WTC11 (cell line): ENCODE measurements at regions not wholly inside any gene's neighbourhood (a gene's known extent, or its start where the extent isn't known, plus 50 kb on each side); places are given as distances from the start of the nearest gene placed in this dataset.

Experiments
- ATAC-seq: fragments of 200-7000 bp; cut with Tn5 transposase; 2 replicates; pipeline ENCODE4 v1.10.0; 2021; ENCODE audit warnings: mild to moderate bottlenecking, moderate library complexity
- CTCF ChIA-PET: fragments of 300-600 bp; sonication (Branson Sonifier 250); formaldehyde crosslinking; loops from one replicate; lab custom pipeline; 2021; ENCODE audit warnings: antibody characterized with exemption; lab: Charles Lee
- POLR2A ChIA-PET: fragments of 350-600 bp; sonication (Branson Sonifier 250); formaldehyde crosslinking; loops from one replicate; lab custom pipeline; 2021; ENCODE audit warnings: antibody characterized with exemption; lab: Charles Lee
- DNase-seq: peaks from one replicate; pipeline ENCODE4 v3.0.0; 2021; ENCODE audit warnings: low spot score
- H3K27ac Mint-ChIP-seq: 2 replicates; pipeline ENCODE4 v1.8.0; 2021; ENCODE audit warnings: mixed read lengths
- H3K27me3 Mint-ChIP-seq: 2 replicates; pipeline ENCODE4 v1.8.0; 2021; ENCODE audit warnings: low read depth, mild to moderate bottlenecking, moderate library complexity, mixed read lengths
- H3K36me3 Mint-ChIP-seq: 2 replicates; pipeline ENCODE4 v1.8.0; 2021; ENCODE audit warnings: mixed read lengths
- H3K4me1 Mint-ChIP-seq: 2 replicates; pipeline ENCODE4 v1.8.0; 2022; ENCODE audit warnings: mixed read lengths
- H3K4me3 Mint-ChIP-seq: 2 replicates; pipeline ENCODE4 v1.8.0; 2021; ENCODE audit warnings: mild to moderate bottlenecking, moderate library complexity, mixed read lengths
- H3K9me3 Mint-ChIP-seq: 2 replicates; pipeline ENCODE4 v1.8.0; 2021; ENCODE audit warnings: mixed read lengths
- ATF2 ChIP-seq: sonication (generic); formaldehyde crosslinking; IDR thresholded peaks from 2 replicates; pipeline ENCODE4 v1.8.1; 2022; ENCODE audit warnings: low read depth, missing genetic modification reagents, borderline replicate concordance
- CBFB ChIP-seq: sonication (generic); formaldehyde crosslinking; IDR thresholded peaks from 2 replicates; pipeline ENCODE4 v1.8.1; 2022; ENCODE audit warnings: mild to moderate bottlenecking, low read depth, missing genetic modification reagents
- E2F1 ChIP-seq: sonication (generic); formaldehyde crosslinking; IDR thresholded peaks from 2 replicates; pipeline ENCODE4 v1.8.0; 2022; ENCODE audit warnings: mild to moderate bottlenecking, missing genetic modification reagents
- ELF4 ChIP-seq: sonication (generic); formaldehyde crosslinking; IDR thresholded peaks from 2 replicates; pipeline ENCODE4 v1.8.1; 2022; ENCODE audit warnings: low read depth, mild to moderate bottlenecking, moderate library complexity, missing genetic modification reagents
- GRHL2 ChIP-seq: fragments of 250-450 bp; sonication (Bioruptor Pico); IDR thresholded peaks from 2 replicates; pipeline ENCODE4 v1.8.0; 2022; ENCODE audit warnings: mild to moderate bottlenecking, moderate library complexity; ENCODE audit not compliant: insufficient replicate concordance, severe bottlenecking
- HMGXB4 ChIP-seq: sonication (generic); formaldehyde crosslinking; IDR thresholded peaks from 2 replicates; pipeline ENCODE4 v1.8.1; 2023; ENCODE audit warnings: mild to moderate bottlenecking, moderate library complexity, missing genetic modification reagents
- MXD4 ChIP-seq: fragments of 250-450 bp; sonication (Bioruptor Pico); IDR thresholded peaks from 2 replicates; pipeline ENCODE4 v1.8.0; 2021; ENCODE audit warnings: mild to moderate bottlenecking, moderate library complexity, borderline replicate concordance
- MYBL2 ChIP-seq: sonication (generic); formaldehyde crosslinking; IDR thresholded peaks from 2 replicates; pipeline ENCODE4 v1.8.1; 2023; ENCODE audit warnings: mild to moderate bottlenecking, moderate library complexity, missing genetic modification reagents
- NFYB ChIP-seq: sonication (generic); formaldehyde crosslinking; conservative IDR thresholded peaks from 2 replicates; pipeline ENCODE4 v1.8.0; 2022; ENCODE audit warnings: low read depth, missing genetic modification reagents
- NR2C2 ChIP-seq: sonication (generic); formaldehyde crosslinking; IDR thresholded peaks from 2 replicates; pipeline ENCODE4 v1.8.0; 2022; ENCODE audit warnings: mild to moderate bottlenecking, missing genetic modification reagents
- PRDM15 ChIP-seq: sonication (generic); formaldehyde crosslinking; IDR thresholded peaks from 2 replicates; pipeline ENCODE4 v1.8.0; 2022; ENCODE audit warnings: missing genetic modification reagents
- SMAD3 ChIP-seq: sonication (generic); formaldehyde crosslinking; IDR thresholded peaks from 2 replicates; pipeline ENCODE4 v1.8.0; 2022; ENCODE audit warnings: missing genetic modification reagents, mild to moderate bottlenecking, borderline replicate concordance
- SMAD4 ChIP-seq: sonication (generic); formaldehyde crosslinking; IDR thresholded peaks from 2 replicates; pipeline ENCODE4 v1.8.0; 2022; ENCODE audit warnings: mild to moderate bottlenecking, missing genetic modification reagents
- STAT6 ChIP-seq: sonication (generic); formaldehyde crosslinking; conservative IDR thresholded peaks from 2 replicates; pipeline ENCODE4 v1.8.1; 2023; ENCODE audit warnings: mild to moderate bottlenecking, low read depth, missing genetic modification reagents, moderate library complexity
- ZNF416 ChIP-seq: fragments of 250-450 bp; sonication (Bioruptor Pico); IDR thresholded peaks from 2 replicates; pipeline ENCODE4 v1.9.0; 2021; ENCODE audit warnings: mild to moderate bottlenecking, inconsistent platforms
- ZNF423 ChIP-seq: fragments of 250-450 bp; sonication (Bioruptor Pico); IDR thresholded peaks from 2 replicates; pipeline ENCODE4 v2.1.2; 2022; ENCODE audit warnings: mild to moderate bottlenecking, moderate library complexity
- ZNF425 ChIP-seq: fragments of 250-450 bp; sonication (Bioruptor Pico); conservative IDR thresholded peaks from 2 replicates; pipeline ENCODE4 v1.9.0; 2021; ENCODE audit warnings: mild to moderate bottlenecking

GRCh38 chr1:221494670-221495069 is 247.2 kb downstream of the DUSP10 start:
- H3K9me3 Mint-ChIP-seq = peaks cover 11% of the 10 kb centered on the region
- H3K27me3 Mint-ChIP-seq = no peaks in the 10 kb centered on the region
- ATAC-seq = peak; percentile 43
- H3K36me3 Mint-ChIP-seq = no peaks in the 10 kb centered on the region
- no peaks in the 10 kb centered on the region for H3K4me1 Mint-ChIP-seq
- H3K4me3 Mint-ChIP-seq = no peak overlapping the region
- no peak for DNase-seq
- CTCF ChIA-PET = no interaction called here
- no peak overlapping the region for H3K27ac Mint-ChIP-seq
- TF ChIP-seq ELF4 (CRISPR knock-in tag) = no peak
- no peak for TF ChIP-seq ATF2 (CRISPR knock-in tag)
- no peak for TF ChIP-seq PRDM15 (CRISPR knock-in tag)
- TF ChIP-seq HMGXB4 = no peak
- TF ChIP-seq MXD4 = no peak
- no peak for TF ChIP-seq ZNF423 (CRISPR knock-in tag)
- TF ChIP-seq ZNF425 (CRISPR knock-in tag) = no peak
- no peak for TF ChIP-seq GRHL2 (CRISPR knock-in tag)
- TF ChIP-seq ZNF416 (CRISPR knock-in tag) = no peak
- TF ChIP-seq SMAD4 (CRISPR knock-in tag) = no peak
- TF ChIP-seq CBFB = no peak
- no peak for TF ChIP-seq SMAD3 (CRISPR knock-in tag)
- POLR2A ChIA-PET = no interaction called here

GRCh38 chr1:221497046-221497445 is 244.8 kb downstream of the DUSP10 start:
- Mint-ChIP-seq H3K27me3 (no peaks in the 10 kb centered on the region), H3K27ac (no peak overlapping the region), H3K4me1 (no peaks in the 10 kb centered on the region), H3K4me3 (no peak overlapping the region), H3K36me3 (no peaks in the 10 kb centered on the region), H3K9me3 (peaks cover 7% of the 10 kb centered on the region; the same call in 1 of the 2 replicates)
- TF ChIP-seq NR2C2 (CRISPR knock-in tag) = no peak
- no peak for TF ChIP-seq NFYB (CRISPR knock-in tag)
- TF ChIP-seq STAT6 (CRISPR knock-in tag) = no peak
- TF ChIP-seq E2F1 (CRISPR knock-in tag) = no peak
- TF ChIP-seq MYBL2 (CRISPR knock-in tag) = no peak
- CTCF ChIA-PET = no interaction called here
- no peak for DNase-seq
- no peak for ATAC-seq
- POLR2A ChIA-PET = interaction anchor here (0.7 kb wide), 1 partner anchor 964 kb away, joined by 3 read pairs; no protein-coding TSS in a partner anchor
